Ishikawa (cell line): ENCODE measurements at regions not wholly inside any gene's neighbourhood (a gene's known extent, or its start where the extent isn't known, plus 50 kb on each side); places are given as distances from the start of the nearest gene placed in this dataset.

Source experiments
- CREB1 ChIP-seq: IDR thresholded peaks from 2 replicates; pipeline ENCODE4 v1.6.1; 2012; ENCODE audit warnings: low read depth
- EP300 ChIP-seq: IDR thresholded peaks from 2 replicates; pipeline ENCODE4 v1.6.1; 2012; ENCODE audit warnings: borderline replicate concordance
- FOXM1 ChIP-seq: IDR thresholded peaks from 2 replicates; pipeline ENCODE4 v1.6.1; 2012; ENCODE audit warnings: low read depth, borderline replicate concordance
- RAD21 ChIP-seq: IDR thresholded peaks from 2 replicates; pipeline ENCODE4 v1.6.1; 2012; ENCODE audit warnings: low read depth

DNA sequence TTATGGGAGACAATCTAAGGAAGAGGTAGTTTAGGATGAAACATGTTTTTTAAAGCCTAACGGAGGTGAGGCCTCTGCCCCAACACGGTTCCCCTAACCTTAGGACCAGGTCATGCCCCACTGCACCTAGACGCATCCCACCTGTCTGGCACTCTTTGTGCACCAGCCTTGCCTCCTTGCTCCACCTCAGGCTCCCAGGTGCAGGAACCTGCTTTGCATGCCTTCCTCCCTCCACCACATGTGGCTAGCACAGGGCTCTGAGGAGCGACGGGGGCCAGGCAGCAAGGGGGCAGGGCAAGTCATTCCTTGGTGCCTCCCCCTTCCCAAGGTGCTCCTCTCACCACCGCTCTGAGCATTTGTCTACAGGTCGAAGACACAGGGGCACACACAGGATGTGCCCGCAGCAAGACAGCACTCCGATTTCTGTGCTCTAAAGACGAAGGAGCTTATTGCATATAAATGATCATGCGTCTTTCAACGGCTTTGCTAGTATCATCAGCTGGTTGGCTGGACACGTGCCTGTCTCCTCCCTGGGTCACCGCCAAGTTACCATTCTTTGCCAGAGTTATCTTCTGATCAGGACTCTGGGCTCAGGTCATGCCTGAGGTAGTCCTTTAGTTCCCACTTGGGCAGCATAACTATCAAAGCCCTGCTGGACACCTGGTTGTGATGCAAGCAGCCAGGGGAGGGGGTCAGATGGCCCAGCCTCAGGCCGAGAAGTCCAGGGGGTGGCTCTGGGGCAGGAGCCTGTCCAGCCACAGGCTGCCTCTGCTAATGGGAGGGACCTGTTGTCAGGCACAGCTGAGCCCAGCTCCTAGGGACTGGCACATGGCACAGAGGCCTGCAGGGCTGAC, 172.0 kb upstream of the NTM start:
- TF ChIP-seq FOXM1 = no peak
- TF ChIP-seq EP300 = no peak
- no peak for TF ChIP-seq RAD21
- no peak for TF ChIP-seq CREB1
